GM12864 (cell line): ENCODE measurements at regions not wholly inside any gene's neighbourhood (a gene's known extent, or its start where the extent isn't known, plus 50 kb on each side); places are given as distances from the start of the nearest gene placed in this dataset.

Experiments used
- DNase-seq: peaks from one replicate; pipeline ENCODE4 v3.0.0-alpha.2; 2011; ENCODE audit warnings: low read depth
- H3K4me3 ChIP-seq: 2 replicates; pipeline ENCODE4 v1.5.1; 2011; ENCODE audit warnings: mild to moderate bottlenecking, low read depth, low read length, control low read depth
- TF ChIP-seq, protein P1 (sequence below): IDR thresholded peaks from 2 replicates; pipeline ENCODE4 v1.5.1; 2011; ENCODE audit warnings: low read depth, mild to moderate bottlenecking, moderate library complexity, low read length, control low read depth, inconsistent platforms; ENCODE audit errors: missing control alignments

- no peak overlapping the region for H3K4me3 ChIP-seq
- TF ChIP-seq, protein P1, sequence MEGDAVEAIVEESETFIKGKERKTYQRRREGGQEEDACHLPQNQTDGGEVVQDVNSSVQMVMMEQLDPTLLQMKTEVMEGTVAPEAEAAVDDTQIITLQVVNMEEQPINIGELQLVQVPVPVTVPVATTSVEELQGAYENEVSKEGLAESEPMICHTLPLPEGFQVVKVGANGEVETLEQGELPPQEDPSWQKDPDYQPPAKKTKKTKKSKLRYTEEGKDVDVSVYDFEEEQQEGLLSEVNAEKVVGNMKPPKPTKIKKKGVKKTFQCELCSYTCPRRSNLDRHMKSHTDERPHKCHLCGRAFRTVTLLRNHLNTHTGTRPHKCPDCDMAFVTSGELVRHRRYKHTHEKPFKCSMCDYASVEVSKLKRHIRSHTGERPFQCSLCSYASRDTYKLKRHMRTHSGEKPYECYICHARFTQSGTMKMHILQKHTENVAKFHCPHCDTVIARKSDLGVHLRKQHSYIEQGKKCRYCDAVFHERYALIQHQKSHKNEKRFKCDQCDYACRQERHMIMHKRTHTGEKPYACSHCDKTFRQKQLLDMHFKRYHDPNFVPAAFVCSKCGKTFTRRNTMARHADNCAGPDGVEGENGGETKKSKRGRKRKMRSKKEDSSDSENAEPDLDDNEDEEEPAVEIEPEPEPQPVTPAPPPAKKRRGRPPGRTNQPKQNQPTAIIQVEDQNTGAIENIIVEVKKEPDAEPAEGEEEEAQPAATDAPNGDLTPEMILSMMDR: no peak
- DNase-seq: no peak
Measured at GRCh38 chr12:116423094-116423493, 136.1 kb upstream of the MAP1LC3B2 start.

- no peak for DNase-seq
- TF ChIP-seq, protein P1: no peak
- no peak overlapping the region for H3K4me3 ChIP-seq
Measured at GRCh38 chr12:116425256-116426193, 133.7 kb upstream of the MAP1LC3B2 start.

DNA sequence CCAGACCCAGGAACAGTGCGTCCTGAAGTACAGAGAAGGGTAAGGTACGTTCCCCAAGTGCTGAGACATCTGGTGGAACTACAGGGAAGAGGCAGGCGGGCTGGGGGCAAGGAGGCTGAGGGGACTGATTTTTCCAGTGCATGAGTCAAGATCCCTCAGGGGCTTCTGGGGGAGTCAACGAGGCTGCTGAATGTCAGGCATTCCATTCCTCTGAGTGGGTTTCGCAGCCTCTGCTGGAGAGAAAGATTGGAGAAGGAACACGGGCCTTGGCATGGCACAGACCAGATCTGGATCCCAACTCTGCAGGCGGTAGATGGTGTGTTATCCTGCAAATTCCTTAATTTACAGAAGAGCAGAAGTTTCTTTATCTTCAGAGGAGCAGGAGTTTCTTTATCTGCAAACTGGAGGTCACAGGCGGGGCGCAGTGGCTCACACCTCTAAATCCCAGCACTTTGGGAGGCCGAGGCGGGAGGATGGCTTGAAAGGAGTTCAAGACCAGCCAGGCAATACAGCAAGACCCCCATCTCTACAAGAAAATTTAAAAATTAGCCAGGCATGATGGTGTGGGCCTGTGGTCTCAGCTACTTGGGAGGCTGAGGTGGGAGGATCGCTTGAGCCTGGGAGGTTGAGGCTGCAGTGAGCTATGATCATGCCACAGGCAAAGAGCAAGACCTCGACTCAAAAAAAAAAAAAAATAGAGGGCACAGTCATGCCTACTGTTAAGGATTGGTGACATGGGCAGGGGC, 132.6 kb upstream of the MAP1LC3B2 start:
- H3K4me3 ChIP-seq: no peak overlapping the region
- TF ChIP-seq, protein P1: no peak
- DNase-seq: no peak

DNA sequence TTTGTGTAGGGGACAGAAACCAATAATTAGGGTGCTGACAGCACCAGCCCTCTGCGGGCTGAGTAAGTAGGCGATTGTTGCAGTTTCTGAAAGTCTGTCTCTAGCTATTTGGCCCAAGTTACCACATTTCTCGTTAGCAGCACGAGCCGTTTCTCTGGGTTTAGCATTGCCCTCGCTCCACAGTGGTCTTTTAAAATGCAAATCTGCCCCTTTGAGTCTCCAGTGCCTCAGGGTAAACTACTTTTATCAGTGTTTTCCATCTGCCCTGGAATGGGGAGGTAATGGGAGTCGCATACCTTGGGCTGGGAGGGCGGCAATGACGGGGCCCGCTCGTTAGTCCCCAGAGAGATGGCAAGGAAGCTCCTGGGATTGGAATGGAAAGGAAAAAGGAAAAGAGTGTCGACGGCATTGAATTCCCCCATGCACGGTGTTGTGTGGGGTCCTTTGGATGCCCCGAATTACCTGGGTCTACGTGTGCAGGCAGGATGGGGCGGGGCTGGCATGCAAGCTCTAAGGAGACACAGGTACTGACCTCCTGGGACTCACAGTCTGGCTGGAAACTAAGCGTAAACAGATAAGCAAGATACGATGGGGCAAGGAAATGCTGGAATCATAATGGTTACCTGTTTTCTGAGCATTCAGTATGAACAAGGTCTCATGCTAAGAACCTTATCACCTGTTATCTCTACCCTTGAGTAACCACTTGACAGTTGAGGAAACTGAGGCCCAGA, 131.8 kb upstream of the MAP1LC3B2 start:
- TF ChIP-seq, protein P1: no peak
- no peak for DNase-seq
- H3K4me3 ChIP-seq: no peak overlapping the region

- H3K4me3 ChIP-seq: no peak overlapping the region
- TF ChIP-seq, protein P1: no peak
- DNase-seq: no peak
Measured at GRCh38 chr12:116429826-116430360, 129.3 kb upstream of the MAP1LC3B2 start.

GRCh38 chr12:116430911-116431565, 128.1 kb upstream of the MAP1LC3B2 start:
- DNase-seq: no peak
- no peak overlapping the region for H3K4me3 ChIP-seq
- TF ChIP-seq, protein P1: no peak
